ENCODE measurements at regions not wholly inside any gene's neighbourhood (a gene's known extent, or its start where the extent isn't known, plus 50 kb on each side); places are given as distances from the start of the nearest gene placed in this dataset.

- peaks cover 43% of the 10 kb centered on the region for H3K9me3 Mint-ChIP-seq (ENCODE audit: unreplicated experiment)
- POLR2A ChIA-PET: no interaction called here
- Histone ChIP-seq H3K4me1 (no peaks in the 10 kb centered on the region), H3K27me3 (replicated peaks; ENCODE audit: control insufficient read depth, insufficient read depth, low read length) (no peaks in the 10 kb centered on the region), H3K36me3 (ENCODE audit: control insufficient read depth, insufficient read depth, low read length) (no peaks in the 10 kb centered on the region), H3K4me3 (ENCODE audit: low read depth, low read length) (no peak overlapping the region), H3K9me3 (peaks cover 12% of the 10 kb centered on the region)
- H3K27me3 Mint-ChIP-seq (ENCODE audit: insufficient read depth, unreplicated experiment): peaks cover 4% of the 10 kb centered on the region
- no peaks in the 10 kb centered on the region for H3K36me3 Mint-ChIP-seq (ENCODE audit: insufficient read depth, unreplicated experiment)
- no peaks in the 10 kb centered on the region for H3K4me1 Mint-ChIP-seq (ENCODE audit: low read depth, unreplicated experiment)
- TF ChIP-seq CTCF (IDR thresholded peaks at IDR 0.05; ENCODE audit: insufficient read depth in 1 of 2, low read depth in 1 of 2, low read length in 1 of 2, severe bottlenecking in 1 of 2, unreplicated experiment in 1 of 2): no peak
- no peak overlapping the region for H3K4me3 Mint-ChIP-seq (ENCODE audit: unreplicated experiment)
- intact Hi-C loops (cut with micrococcal nuclease; ENCODE audit: unreplicated experiment): no loop called here
- CTCF ChIA-PET: no interaction called here
- DNase-seq: no peak
- no TSS peak for BruUV-seq (replicated peaks)
- no peak overlapping the region for H3K27ac Mint-ChIP-seq (ENCODE audit: unreplicated experiment)
These were observed 74.6 kb upstream of the CHRNA7 start for GRCh38 chr15:31955734-31956133.

GRCh38 chr15:31957581-31957980 lies 72.7 kb upstream of the CHRNA7 start:
- H3K27ac Mint-ChIP-seq (ENCODE audit: unreplicated experiment): no peak overlapping the region

GRCh38 chr15:31964586-31965307 lies 65.6 kb upstream of the CHRNA7 start:
- no peak for TF ChIP-seq CTCF (IDR thresholded peaks at IDR 0.05; ENCODE audit: insufficient read depth in 1 of 2, low read depth in 1 of 2, low read length in 1 of 2, severe bottlenecking in 1 of 2, unreplicated experiment in 1 of 2)
- Mint-ChIP-seq H3K27me3 (ENCODE audit: insufficient read depth, unreplicated experiment) (peaks cover 2% of the 10 kb centered on the region), H3K9me3 (ENCODE audit: unreplicated experiment) (peaks cover 23% of the 10 kb centered on the region), H3K36me3 (ENCODE audit: insufficient read depth, unreplicated experiment) (no peaks in the 10 kb centered on the region), H3K4me1 (ENCODE audit: low read depth, unreplicated experiment) (no peaks in the 10 kb centered on the region), H3K4me3 (ENCODE audit: unreplicated experiment) (no peak overlapping the region), H3K27ac (ENCODE audit: unreplicated experiment) (no peak overlapping the region)
- Histone ChIP-seq H3K27me3 (replicated peaks; ENCODE audit: control insufficient read depth, insufficient read depth, low read length) (no peaks in the 10 kb centered on the region), H3K4me1 (no peaks in the 10 kb centered on the region), H3K4me3 (ENCODE audit: low read depth, low read length) (no peak overlapping the region), H3K9me3 (peaks cover 5% of the 10 kb centered on the region; the same call in 1 of the 2 replicates), H3K36me3 (ENCODE audit: control insufficient read depth, insufficient read depth, low read length) (no peaks in the 10 kb centered on the region)
- CTCF ChIA-PET: no interaction called here
- BruUV-seq (replicated peaks): no TSS peak
- no peak for DNase-seq
- intact Hi-C loops (cut with micrococcal nuclease; ENCODE audit: unreplicated experiment): no loop called here
- POLR2A ChIA-PET: no interaction called here

More at GRCh38 chr15:31957581-31957980, 72.7 kb upstream of the CHRNA7 start:
- no peaks in the 10 kb centered on the region for H3K36me3 ChIP-seq (ENCODE audit: control insufficient read depth, insufficient read depth, low read length)
- intact Hi-C loops (cut with micrococcal nuclease; ENCODE audit: unreplicated experiment): no loop called here
- no peaks in the 10 kb centered on the region for H3K4me1 ChIP-seq
- Mint-ChIP-seq H3K36me3 (ENCODE audit: insufficient read depth, unreplicated experiment) (no peaks in the 10 kb centered on the region), H3K4me1 (ENCODE audit: low read depth, unreplicated experiment) (no peaks in the 10 kb centered on the region), H3K4me3 (ENCODE audit: unreplicated experiment) (no peak overlapping the region), H3K27me3 (ENCODE audit: insufficient read depth, unreplicated experiment) (no peaks in the 10 kb centered on the region), H3K9me3 (ENCODE audit: unreplicated experiment) (peaks cover 60% of the 10 kb centered on the region)
- ChIA-PET POLR2A (no interaction called here), CTCF (no interaction called here)
- no peak for DNase-seq
- H3K4me3 ChIP-seq (ENCODE audit: low read depth, low read length): no peak overlapping the region
- H3K9me3 ChIP-seq: peaks cover 15% of the 10 kb centered on the region
- TF ChIP-seq CTCF (IDR thresholded peaks at IDR 0.05; ENCODE audit: insufficient read depth in 1 of 2, low read depth in 1 of 2, low read length in 1 of 2, severe bottlenecking in 1 of 2, unreplicated experiment in 1 of 2): no peak
- BruUV-seq (replicated peaks): no TSS peak
- no peaks in the 10 kb centered on the region for H3K27me3 ChIP-seq (replicated peaks; ENCODE audit: control insufficient read depth, insufficient read depth, low read length)
